OCI-LY1 (cell line): ENCODE measurements at regions not wholly inside any gene's neighbourhood (a gene's known extent, or its start where the extent isn't known, plus 50 kb on each side); places are given as distances from the start of the nearest gene placed in this dataset.

Source experiments
- H2AFZ ChIP-seq: fragments of 200-600 bp; sonication (generic), shearing (Covaris generic); 2 replicates; pipeline ENCODE4 v1.6.0; 2014; ENCODE audit warnings: antibody characterized with exemption, mild to moderate bottlenecking, low read length
- H3F3A ChIP-seq: fragments of 200-600 bp; sonication (generic), shearing (Covaris generic); 2 replicates; pipeline ENCODE4 v1.6.0; 2014; ENCODE audit warnings: mild to moderate bottlenecking, antibody characterized with exemption, low read length, moderate library complexity; ENCODE audit not compliant: insufficient read depth
- H3K27ac ChIP-seq: fragments of 200-600 bp; sonication (generic); 2 replicates; pipeline ENCODE4 v1.5.1; 2014; ENCODE audit warnings: low read length, mixed run types, mild to moderate bottlenecking, low read depth; ENCODE audit not compliant: poor library complexity, severe bottlenecking
- H3K27me3 ChIP-seq: fragments of 200-600 bp; sonication (generic); 2 replicates; pipeline ENCODE4 v1.6.0; 2014; ENCODE audit warnings: antibody characterized with exemption, mild to moderate bottlenecking, low read length, moderate library complexity; ENCODE audit not compliant: insufficient read depth
- H3K36me3 ChIP-seq: fragments of 200-600 bp; sonication (generic); 2 replicates; pipeline ENCODE4 v1.6.1; 2014; ENCODE audit warnings: mild to moderate bottlenecking, antibody characterized with exemption, low read length, moderate library complexity, mixed read lengths; ENCODE audit not compliant: insufficient read depth
- H3K4me1 ChIP-seq: fragments of 200-600 bp; sonication (generic); 2 replicates; pipeline ENCODE4 v1.5.1; 2014; ENCODE audit warnings: mild to moderate bottlenecking, low read length, moderate library complexity; ENCODE audit not compliant: insufficient read depth, severe bottlenecking
- H3K4me2 ChIP-seq: fragments of 200-600 bp; sonication (generic), shearing (Covaris generic); 2 replicates; pipeline ENCODE4 v1.6.1; 2014; ENCODE audit warnings: low read length
- H3K4me3 ChIP-seq: fragments of 200-600 bp; sonication (generic); 2 replicates; pipeline ENCODE4 v1.5.1; 2014; ENCODE audit warnings: low read length, low read depth, mild to moderate bottlenecking, mixed read lengths; ENCODE audit not compliant: poor library complexity, severe bottlenecking
- H3K79me2 ChIP-seq: fragments of 200-600 bp; shearing (Covaris generic); 2 replicates; pipeline ENCODE4 v1.6.1; 2016; ENCODE audit warnings: mixed run types, low read length, mixed read lengths; ENCODE audit not compliant: insufficient read depth
- H3K9ac ChIP-seq: fragments of 200-600 bp; sonication (generic), shearing (Covaris generic); 2 replicates; pipeline ENCODE4 v1.6.1; 2014; ENCODE audit warnings: mild to moderate bottlenecking, low read length, mixed read lengths
- H3K9me2 ChIP-seq: fragments of 200-600 bp; sonication (generic), shearing (Covaris generic); 2 replicates; pipeline ENCODE4 v1.6.1; 2014; ENCODE audit warnings: low read depth, mild to moderate bottlenecking, low read length, mixed read lengths
- H3K9me3 ChIP-seq: fragments of 200-600 bp; shearing (Covaris generic); 2 replicates; pipeline ENCODE4 v1.6.1; 2014; ENCODE audit warnings: low read length, mixed read lengths
- H4K20me1 ChIP-seq: fragments of 200-600 bp; sonication (generic), shearing (Covaris generic); 2 replicates; pipeline ENCODE4 v1.6.0; 2016; ENCODE audit warnings: mild to moderate bottlenecking, low read length; ENCODE audit not compliant: insufficient read depth
- CTCF ChIP-seq: fragments of 200-600 bp; sonication (generic), shearing (Covaris generic); IDR thresholded peaks from 2 replicates; pipeline ENCODE4 v1.5.1; 2017; ENCODE audit warnings: mild to moderate bottlenecking, antibody characterized with exemption, low read length, moderate library complexity, mixed read lengths
- EZH2 ChIP-seq: fragments of 200-600 bp; sonication (generic), shearing (Covaris generic); IDR thresholded peaks from 2 replicates; pipeline ENCODE4 v1.8.0; 2017; ENCODE audit warnings: borderline replicate concordance, mixed run types, mild to moderate bottlenecking, antibody characterized with exemption, low read length, moderate library complexity, mixed read lengths

- no peak overlapping the region for H3K9ac ChIP-seq
- no peak overlapping the region for H3K4me2 ChIP-seq
- H3K4me3 ChIP-seq = no peak overlapping the region
- H3K27me3 ChIP-seq = no peaks in the 10 kb centered on the region
- TF ChIP-seq CTCF (no peak), EZH2 (no peak)
- no peaks in the 10 kb centered on the region; the same call in 1 of the 2 replicates for H3K9me2 ChIP-seq
- H3K9me3 ChIP-seq = peaks cover 6% of the 10 kb centered on the region; the same call in 1 of the 2 replicates
- no peaks in the 10 kb centered on the region for H4K20me1 ChIP-seq
- no peaks in the 10 kb centered on the region for H3F3A ChIP-seq
- no peaks in the 10 kb centered on the region for H3K79me2 ChIP-seq
- H2AFZ ChIP-seq = no peak overlapping the region
- H3K27ac ChIP-seq = no peak overlapping the region
- H3K36me3 ChIP-seq = no peaks in the 10 kb centered on the region
- no peaks in the 10 kb centered on the region for H3K4me1 ChIP-seq
Measured at GRCh38 chr7:118111347-118111746, 72.6 kb upstream of the LSM8 start.

GRCh38 chr7:118114175-118114574 lies 69.8 kb upstream of the LSM8 start:
- peaks cover 6% of the 10 kb centered on the region; the same call in 1 of the 2 replicates for H3K9me3 ChIP-seq
- no peaks in the 10 kb centered on the region for H3K36me3 ChIP-seq
- no peaks in the 10 kb centered on the region for H3F3A ChIP-seq
- TF ChIP-seq EZH2 (no peak), CTCF (no peak)
- no peak overlapping the region for H3K4me2 ChIP-seq
- no peaks in the 10 kb centered on the region; the same call in 1 of the 2 replicates for H3K9me2 ChIP-seq
- H3K79me2 ChIP-seq = no peaks in the 10 kb centered on the region
- H3K4me1 ChIP-seq = no peaks in the 10 kb centered on the region
- H3K4me3 ChIP-seq = no peak overlapping the region
- no peaks in the 10 kb centered on the region for H3K27me3 ChIP-seq
- H3K9ac ChIP-seq = no peak overlapping the region
- H2AFZ ChIP-seq = no peak overlapping the region
- H3K27ac ChIP-seq = no peak overlapping the region
- no peaks in the 10 kb centered on the region for H4K20me1 ChIP-seq

GRCh38 chr7:118129041-118129795 lies 54.7 kb upstream of the LSM8 start:
- Histone ChIP-seq H3K27me3 (no peaks in the 10 kb centered on the region), H4K20me1 (no peaks in the 10 kb centered on the region), H3F3A (no peaks in the 10 kb centered on the region), H3K27ac (no peak overlapping the region), H3K36me3 (no peaks in the 10 kb centered on the region), H2AFZ (no peak overlapping the region), H3K9me3 (no peaks in the 10 kb centered on the region), H3K9ac (no peak overlapping the region), H3K4me1 (no peaks in the 10 kb centered on the region), H3K4me3 (no peak overlapping the region), H3K9me2 (no peaks in the 10 kb centered on the region), H3K79me2 (no peaks in the 10 kb centered on the region), H3K4me2 (no peak overlapping the region)
- TF ChIP-seq EZH2 (no peak), CTCF (no peak)
